HG02588 (cell line): ENCODE measurements at regions not wholly inside any gene's neighbourhood (a gene's known extent, or its start where the extent isn't known, plus 50 kb on each side); places are given as distances from the start of the nearest gene placed in this dataset.
A peak's percentile ranks its signal among the peaks of the same experiment; 100 is the strongest.

Experiments used
- ATAC-seq: cut with Tn5 transposase; IDR thresholded peaks from one replicate; pipeline ENCODE4 v1.9.1; 2021; ENCODE audit warnings: mild to moderate bottlenecking, moderate library complexity; ENCODE audit not compliant: unreplicated experiment

- no peak for ATAC-seq
Measured at GRCh38 chr5:171578829-171579491, 159.5 kb downstream of the FGF18 start.

- ATAC-seq = no peak
Measured at GRCh38 chr5:171579976-171580411, 160.5 kb downstream of the FGF18 start.

DNA sequence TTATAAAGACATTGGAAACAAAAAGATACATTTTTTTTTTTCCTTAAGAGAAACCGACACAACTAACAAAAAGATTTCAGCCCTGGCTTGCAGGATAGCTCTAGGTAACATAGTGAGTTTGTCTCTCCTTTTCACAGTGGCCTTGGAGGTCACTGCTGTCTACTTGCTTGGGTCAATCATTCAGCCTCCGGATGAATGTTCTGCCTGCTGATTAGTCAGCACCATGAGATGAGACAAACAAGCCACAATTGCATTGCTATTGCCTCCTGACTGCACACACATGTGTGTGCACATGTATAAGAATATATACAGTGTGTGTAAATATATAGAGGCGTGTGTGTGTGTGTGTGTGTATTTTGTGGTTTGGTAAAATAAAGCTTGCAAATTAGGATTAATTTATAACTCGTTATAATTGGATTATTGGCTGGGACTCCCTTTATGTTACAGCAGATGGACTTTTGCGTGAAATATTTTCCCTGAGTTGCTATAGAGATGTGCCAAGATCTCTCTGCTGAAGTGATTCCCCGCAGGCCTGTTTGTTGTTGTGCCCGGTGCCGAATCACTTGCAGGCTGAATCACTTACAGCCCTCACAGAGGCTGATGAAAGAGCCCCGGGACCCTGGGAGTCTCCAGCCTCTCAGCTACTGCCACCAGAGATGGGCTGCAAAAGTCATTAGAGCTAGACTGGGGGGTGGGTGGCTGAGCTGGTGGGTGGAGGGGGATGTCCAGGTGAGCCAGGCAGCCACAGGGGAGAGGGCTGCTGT is 161.2 kb downstream of the FGF18 start:
- no peak for ATAC-seq

DNA sequence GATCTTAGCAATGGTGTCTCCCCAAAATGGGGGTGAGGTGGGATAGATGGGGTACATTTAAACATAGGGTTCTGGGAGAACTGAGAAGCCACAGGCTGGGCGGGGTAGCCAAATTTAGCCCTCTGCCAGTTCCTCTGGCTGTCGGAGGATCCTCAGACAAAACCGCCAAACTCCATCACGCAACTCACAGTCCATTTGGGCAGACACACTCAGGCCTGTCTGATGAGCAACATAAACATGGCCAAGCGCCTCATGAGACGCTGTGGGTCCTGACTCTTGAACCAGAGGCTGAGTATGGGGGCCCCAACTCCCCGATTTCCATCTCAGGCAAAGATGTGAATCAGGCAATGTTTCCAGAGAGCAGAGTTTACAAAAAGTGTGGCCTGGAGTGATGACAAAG is 162.3 kb downstream of the FGF18 start:
- ATAC-seq = no peak

DNA sequence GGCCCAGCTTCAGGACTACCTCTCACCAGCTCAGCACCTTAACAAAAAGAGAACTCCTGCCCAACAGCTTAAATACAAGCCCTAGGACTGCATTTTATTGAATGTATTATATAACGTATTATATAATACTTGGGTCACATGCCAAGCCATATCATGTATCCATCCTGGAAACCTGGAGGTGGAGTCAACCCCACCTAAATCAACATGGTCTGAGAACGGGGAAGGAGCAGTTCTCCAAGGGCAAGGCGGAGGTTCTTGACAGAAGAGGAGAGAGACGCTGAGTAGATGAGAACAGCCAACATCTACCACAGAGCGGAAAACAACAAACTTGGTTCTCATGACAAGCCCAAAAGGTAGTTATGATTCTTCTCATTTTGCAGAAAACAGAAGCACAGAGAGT is 163.4 kb downstream of the FGF18 start:
- ATAC-seq = no peak

- ATAC-seq = no peak
Measured at GRCh38 chr5:171585981-171586380, 166.5 kb downstream of the FGF18 start.

- ATAC-seq = no peak
Measured at GRCh38 chr5:171586436-171586835, 167.0 kb downstream of the FGF18 start.

DNA sequence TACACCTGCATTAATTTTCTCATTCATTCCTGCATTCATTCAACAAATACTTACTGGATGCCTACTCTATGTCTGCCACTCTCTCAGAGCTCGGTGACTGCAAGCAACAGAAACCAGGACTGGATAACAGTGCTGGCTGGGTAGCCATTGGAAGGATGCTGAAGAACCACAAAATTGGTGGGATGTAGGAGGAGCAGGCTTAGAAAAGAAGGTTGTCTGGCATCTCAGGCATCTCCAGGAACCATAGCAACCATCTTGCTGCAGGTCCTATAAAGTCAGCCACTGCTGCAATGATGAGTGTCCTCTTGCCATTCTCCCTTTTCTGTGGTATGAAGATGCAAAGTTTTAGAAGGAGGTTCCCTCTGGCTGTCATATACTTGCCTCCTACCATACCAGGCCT is 168.6 kb downstream of the FGF18 start:
- no peak for ATAC-seq

DNA sequence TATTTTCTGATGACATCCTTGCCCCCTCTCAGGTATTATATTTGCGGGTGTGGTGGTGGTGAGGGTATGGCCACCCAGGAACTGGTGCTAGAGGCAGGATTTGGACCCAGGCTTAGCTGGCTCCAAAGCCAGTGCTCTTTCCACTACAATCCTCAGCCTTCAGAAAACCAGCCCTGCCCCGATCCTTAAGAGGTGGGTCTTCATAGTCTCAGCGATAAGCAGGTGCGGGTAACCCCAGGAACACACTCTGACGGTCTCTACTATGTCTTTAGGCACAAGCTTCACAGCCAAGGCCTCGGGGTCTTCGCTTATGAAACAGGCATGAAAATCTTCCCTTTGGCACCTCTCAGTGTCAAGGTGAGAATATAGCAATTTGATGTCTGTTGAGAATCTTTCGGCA is 169.3 kb downstream of the FGF18 start:
- no peak for ATAC-seq

- ATAC-seq = no peak
Measured at GRCh38 chr5:171589461-171589860, 170.0 kb downstream of the FGF18 start.

DNA sequence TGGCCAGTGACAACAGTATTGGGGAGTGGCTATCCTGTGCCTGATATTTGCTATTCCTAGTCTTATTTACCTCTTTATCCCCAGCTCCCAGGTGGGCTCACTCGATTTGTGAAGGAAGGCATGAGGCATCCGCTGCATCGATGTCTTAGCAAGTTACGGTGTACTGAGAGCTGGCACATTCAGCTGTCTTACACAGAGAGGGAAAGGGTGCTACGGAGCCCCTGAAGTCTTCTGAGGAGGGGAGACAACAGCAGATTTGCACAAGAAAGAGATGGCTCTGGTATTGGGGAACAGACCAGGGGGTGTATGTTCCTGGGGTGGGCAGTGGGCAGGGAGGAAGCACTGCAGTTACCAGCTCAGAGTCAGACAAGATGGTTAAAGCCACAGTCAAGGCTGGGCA is 172.6 kb downstream of the FGF18 start:
- no peak for ATAC-seq

DNA sequence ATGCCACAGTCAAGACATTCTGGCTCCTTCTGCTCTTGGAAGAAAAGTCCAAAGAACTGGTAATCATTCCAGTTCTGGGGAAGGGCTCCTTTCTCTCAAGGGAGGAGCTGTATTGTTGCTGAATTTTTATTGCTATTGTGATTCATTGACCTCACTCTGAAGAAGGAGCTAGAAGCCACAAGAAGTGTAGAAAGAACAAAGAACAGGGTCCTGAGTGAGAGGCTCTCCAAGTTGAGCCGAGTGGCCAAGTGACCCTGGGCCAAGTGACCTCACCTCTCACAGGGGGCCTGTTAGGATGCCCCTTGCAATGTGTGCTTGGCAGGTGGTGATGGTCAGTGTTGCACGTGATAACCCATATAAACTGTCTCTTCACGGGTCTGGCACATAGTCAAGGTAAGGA is 173.3 kb downstream of the FGF18 start:
- ATAC-seq = no peak

DNA sequence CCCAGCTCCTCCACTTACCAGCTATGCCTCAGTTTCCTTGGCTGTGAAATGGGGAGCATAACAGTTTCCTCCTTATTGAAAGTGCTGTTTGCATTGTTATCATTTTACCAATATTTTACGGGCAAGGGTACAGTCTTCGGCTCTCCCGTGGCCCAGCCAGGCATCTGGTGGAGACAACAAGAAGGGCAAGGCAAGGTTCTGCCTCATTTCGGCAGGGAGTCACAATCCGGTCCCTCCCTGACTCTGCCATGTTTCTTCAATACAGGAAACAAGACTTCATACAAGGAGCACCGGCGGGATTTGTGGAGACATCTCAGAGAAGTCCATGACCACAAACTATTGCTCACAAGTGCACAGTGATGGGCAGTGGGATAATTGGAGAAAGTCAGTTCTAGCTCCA is 174.0 kb downstream of the FGF18 start:
- no peak for ATAC-seq

GRCh38 chr5:171593976-171594375 is 174.5 kb downstream of the FGF18 start:
- no peak for ATAC-seq

DNA sequence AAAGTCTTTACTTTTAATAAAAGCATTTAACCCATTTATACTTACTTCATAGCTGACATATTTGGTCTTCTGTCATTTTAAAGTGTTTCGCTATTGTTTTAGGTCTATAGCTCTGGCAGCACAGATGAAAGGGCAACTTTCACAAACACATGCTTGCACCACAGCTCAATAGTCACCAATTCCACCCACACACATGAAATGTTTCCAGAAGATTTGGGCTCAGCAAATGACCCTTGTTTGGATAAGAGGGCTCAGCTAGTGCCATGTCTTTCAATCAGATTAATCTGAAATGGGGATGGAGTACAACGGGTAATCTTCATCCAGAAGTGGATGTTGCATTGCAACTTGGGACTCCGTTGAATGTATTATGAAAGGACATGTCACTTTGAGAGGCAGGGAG is 176.0 kb downstream of the FGF18 start:
- ATAC-seq = no peak

GRCh38 chr5:171595801-171596231 is 176.4 kb downstream of the FGF18 start:
- ATAC-seq = peak; percentile 59

DNA sequence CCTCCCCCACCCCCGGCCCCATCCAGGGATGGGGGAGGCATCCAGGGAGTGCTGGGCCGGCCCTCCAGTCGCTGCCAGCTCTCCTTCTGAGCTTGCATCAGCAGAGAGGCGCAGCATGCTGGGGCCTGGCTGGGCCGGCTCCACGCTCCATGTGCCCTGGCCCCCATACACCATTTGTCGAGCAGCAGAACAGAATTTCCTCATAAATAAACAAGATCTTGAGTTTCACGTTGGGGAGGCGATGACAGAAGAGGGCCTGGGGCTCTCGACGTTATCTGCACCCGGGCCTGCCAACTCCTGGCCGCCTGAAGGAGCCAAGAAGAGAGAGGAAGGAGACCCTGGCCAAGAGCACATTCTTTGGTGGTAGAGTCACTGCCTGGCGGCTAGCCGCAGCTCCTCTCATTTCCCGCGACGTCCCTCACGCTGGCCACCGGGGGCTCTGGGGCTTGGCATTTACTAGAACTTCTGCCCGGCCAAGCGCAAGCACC is 177.0 kb downstream of the FGF18 start:
- ATAC-seq = no peak

DNA sequence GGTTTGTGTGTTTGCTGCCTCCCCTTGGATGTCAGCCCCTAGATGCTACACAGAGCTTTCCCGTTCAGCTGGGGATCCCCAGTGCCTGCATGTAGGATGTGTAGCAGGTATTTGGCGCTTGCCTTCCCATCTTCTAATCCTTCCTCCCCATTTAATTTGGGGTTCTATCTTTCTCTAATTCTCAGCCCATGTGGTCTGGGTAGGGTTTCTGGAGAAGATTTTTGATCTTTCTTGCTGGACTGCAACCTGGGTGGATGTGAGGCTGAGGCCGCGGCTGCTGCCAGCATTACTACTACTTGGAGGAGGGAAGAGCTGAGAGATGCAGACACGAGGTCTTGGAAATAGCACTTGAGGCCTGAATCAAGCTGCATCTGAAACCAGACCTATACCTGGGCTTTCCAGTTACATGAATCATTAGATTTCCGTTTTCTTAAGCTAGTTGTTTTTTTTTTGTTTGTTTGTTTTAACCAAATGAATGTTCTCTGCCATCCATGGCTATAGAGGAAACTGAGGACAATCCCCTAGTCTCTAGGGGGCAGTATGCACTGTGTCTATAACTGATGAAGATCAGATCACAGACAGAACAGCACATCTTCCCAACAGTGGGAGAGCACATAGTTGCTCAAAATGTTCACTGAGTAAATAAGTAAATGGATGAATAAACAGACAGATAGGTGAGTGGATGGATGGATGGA is 178.6 kb downstream of the FGF18 start:
- no peak for ATAC-seq

- ATAC-seq = no peak
Measured at GRCh38 chr5:171598641-171599152, 179.2 kb downstream of the FGF18 start.

DNA sequence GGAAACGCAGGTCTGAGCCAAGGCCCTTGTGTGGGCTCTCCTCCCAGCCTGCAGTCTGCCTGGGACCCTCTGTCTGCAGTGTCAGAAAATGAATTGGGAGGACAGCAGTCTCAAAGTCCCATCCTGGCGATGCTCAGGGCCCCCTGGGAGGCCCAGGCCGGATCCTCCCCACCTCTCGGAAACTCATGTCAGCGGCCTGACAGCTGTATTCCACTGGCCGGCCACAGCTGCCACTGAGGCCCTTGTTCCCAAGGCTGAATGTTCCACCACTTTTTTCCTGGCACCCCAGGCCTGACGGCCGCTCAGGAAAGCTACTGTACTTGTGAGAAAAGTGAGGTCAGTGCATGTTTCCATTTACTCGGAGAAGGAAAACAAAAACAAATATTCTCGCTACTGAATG is 180.0 kb downstream of the FGF18 start:
- no peak for ATAC-seq

GRCh38 chr5:171599957-171600612 is 180.6 kb downstream of the FGF18 start:
- ATAC-seq = no peak
